ENCODE measurements at regions not wholly inside any gene's neighbourhood (a gene's known extent, or its start where the extent isn't known, plus 50 kb on each side); places are given as distances from the start of the nearest gene placed in this dataset.

DNA sequence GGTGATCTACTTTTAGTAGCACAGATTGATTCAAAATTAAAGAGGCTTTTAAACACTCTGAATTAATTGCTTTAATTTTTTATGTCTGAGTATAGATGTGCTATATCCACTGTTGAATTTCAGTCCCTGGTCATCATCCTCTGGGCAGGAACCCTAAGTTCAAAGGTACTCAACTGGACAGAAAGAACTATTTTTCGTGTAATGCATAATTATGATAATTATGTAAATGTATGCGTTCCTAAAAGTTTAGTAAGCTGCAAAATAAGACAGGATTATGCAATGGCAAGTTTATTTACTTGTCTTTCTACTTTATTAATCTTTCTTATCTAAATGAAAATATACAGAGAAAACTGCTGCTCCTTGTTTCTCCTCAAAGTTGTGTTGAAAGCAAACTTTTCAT is 690.1 kb upstream of the MAN1A1 start:
- POLR2A ChIA-PET: no interaction called here
- H3K27me3 ChIP-seq (ENCODE audit: control insufficient read depth, insufficient read depth, low read length): no peaks in the 10 kb centered on the region
- TF ChIP-seq, protein P1, sequence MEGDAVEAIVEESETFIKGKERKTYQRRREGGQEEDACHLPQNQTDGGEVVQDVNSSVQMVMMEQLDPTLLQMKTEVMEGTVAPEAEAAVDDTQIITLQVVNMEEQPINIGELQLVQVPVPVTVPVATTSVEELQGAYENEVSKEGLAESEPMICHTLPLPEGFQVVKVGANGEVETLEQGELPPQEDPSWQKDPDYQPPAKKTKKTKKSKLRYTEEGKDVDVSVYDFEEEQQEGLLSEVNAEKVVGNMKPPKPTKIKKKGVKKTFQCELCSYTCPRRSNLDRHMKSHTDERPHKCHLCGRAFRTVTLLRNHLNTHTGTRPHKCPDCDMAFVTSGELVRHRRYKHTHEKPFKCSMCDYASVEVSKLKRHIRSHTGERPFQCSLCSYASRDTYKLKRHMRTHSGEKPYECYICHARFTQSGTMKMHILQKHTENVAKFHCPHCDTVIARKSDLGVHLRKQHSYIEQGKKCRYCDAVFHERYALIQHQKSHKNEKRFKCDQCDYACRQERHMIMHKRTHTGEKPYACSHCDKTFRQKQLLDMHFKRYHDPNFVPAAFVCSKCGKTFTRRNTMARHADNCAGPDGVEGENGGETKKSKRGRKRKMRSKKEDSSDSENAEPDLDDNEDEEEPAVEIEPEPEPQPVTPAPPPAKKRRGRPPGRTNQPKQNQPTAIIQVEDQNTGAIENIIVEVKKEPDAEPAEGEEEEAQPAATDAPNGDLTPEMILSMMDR (IDR thresholded peaks at IDR 0.05; ENCODE audit: insufficient read depth, low read depth, low read length): no peak
- DNase-seq (ENCODE audit: low read depth): no peak
- no peaks in the 10 kb centered on the region for H3K36me3 ChIP-seq (ENCODE audit: control insufficient read depth, insufficient read depth, low read length)
- no peak overlapping the region for H3K4me3 ChIP-seq (ENCODE audit: low read depth, low read length)
- CTCF ChIA-PET: no interaction called here

DNA sequence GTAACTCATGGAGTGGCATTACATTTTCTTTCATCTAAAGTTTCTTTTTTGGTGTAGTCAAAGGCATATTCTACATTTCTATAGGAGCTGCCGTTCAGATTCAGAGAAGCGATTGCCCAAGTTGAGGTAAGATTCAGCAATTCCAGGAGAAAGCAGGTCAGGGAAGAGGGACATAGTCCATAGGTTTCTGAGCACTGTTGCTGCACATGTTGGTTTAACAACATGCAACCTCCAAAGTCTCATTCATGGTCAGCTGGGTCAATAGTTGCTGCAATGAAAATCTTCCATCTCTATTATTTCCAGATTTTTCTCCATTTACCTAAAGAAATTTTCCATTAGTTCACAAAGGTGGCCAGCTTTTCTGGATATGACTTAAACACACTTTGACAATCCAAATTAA is 682.3 kb upstream of the MAN1A1 start:
- Histone ChIP-seq H3K27me3 (ENCODE audit: control insufficient read depth, insufficient read depth, low read length) (no peaks in the 10 kb centered on the region), H3K4me3 (ENCODE audit: low read depth, low read length) (no peak overlapping the region), H3K36me3 (ENCODE audit: control insufficient read depth, insufficient read depth, low read length) (no peaks in the 10 kb centered on the region)
- TF ChIP-seq, protein P1 (IDR thresholded peaks at IDR 0.05; ENCODE audit: insufficient read depth, low read depth, low read length): no peak
- ChIA-PET POLR2A (no interaction called here), CTCF (no interaction called here)
- no peak for DNase-seq (ENCODE audit: low read depth)

DNA sequence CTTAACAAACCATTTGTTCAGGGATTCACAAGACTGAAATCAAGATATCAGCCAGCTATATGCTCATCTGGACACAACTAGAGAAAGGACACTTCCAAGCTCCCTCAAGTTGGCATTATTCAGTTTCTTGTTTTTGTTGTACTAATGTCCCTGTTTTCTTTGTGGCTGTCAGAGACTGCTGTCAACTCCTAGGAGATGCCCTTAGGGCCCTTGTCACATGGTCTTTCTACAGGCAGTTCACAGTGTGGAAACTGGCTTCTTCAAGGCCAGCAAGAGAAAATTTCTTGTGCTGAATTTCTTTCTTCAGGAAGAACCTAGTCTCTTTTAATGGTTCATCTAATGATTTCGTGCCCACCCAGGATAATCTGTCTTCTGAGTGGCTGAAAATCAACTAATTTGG is 677.2 kb upstream of the MAN1A1 start:
- TF ChIP-seq, protein P1 (IDR thresholded peaks at IDR 0.05; ENCODE audit: insufficient read depth, low read depth, low read length): no peak
- CTCF ChIA-PET: no interaction called here
- DNase-seq (ENCODE audit: low read depth): no peak

DNA sequence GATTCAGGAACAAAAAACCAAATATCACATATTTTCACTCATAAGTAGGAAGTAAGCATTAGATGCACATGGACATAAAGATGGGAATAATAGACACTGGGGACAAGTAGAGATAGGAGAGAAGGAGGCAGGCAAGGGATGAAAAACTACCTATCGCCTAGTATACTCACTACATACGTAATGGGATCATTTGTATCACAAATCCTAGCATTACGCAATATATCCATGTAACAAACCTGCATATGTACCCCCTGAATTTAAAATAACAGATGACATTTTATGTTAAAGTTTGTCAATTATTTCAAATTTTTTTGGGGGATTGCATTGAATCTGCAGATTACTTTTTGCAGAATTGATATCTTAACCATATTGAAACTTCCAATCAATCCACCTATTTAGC is 660.5 kb upstream of the MAN1A1 start:
- no peak for DNase-seq (ENCODE audit: low read depth)
- ChIA-PET CTCF (no interaction called here), POLR2A (no interaction called here)
- no peaks in the 10 kb centered on the region for H3K27me3 ChIP-seq (ENCODE audit: control insufficient read depth, insufficient read depth, low read length)
- TF ChIP-seq, protein P1 (IDR thresholded peaks at IDR 0.05; ENCODE audit: insufficient read depth, low read depth, low read length): no peak
- no peaks in the 10 kb centered on the region for H3K36me3 ChIP-seq (ENCODE audit: control insufficient read depth, insufficient read depth, low read length)
- H3K4me3 ChIP-seq (ENCODE audit: low read depth, low read length): no peak overlapping the region

More for the DNA sequence above, 677.2 kb upstream of the MAN1A1 start:
- no peaks in the 10 kb centered on the region for H3K27me3 ChIP-seq (ENCODE audit: control insufficient read depth, insufficient read depth, low read length)
- no peak overlapping the region for H3K4me3 ChIP-seq (ENCODE audit: low read depth, low read length)
- POLR2A ChIA-PET: no interaction called here
- no peaks in the 10 kb centered on the region for H3K36me3 ChIP-seq (ENCODE audit: control insufficient read depth, insufficient read depth, low read length)

DNA sequence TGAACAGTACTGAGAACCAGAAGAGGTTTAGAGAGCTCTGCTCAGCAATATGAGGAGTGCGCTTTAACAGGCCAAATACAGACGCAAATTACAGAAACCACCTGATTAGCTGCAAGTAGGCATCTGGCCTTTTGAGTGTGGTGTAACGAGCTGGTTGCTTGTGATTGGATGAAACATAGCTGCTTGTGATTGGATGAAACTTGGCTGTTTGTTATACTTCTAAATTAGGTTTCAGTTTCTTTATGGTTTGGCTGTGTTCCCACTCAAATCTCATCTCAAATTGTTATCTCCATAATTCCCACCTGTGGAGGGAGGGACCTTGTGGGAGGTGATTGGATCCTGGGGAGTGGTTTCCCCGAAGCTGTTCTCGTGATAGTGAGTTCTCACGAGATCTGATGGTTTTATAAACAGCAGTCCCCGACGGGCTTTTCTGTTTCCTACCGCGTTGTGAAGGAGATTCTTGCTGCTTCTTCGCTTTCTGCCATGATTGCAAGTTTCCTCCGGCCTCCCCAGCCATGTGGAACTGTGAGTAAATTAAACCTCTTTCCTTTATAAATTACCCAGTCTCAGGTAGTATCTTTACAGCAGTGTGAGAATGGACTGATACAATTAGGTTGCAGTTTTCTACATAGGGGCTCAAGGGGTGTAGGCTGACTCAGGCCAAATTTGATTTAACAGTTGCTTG is 655.9 kb upstream of the MAN1A1 start:
- TF ChIP-seq, protein P1 (IDR thresholded peaks at IDR 0.05; ENCODE audit: insufficient read depth, low read depth, low read length): no peak
- Histone ChIP-seq H3K4me3 (ENCODE audit: low read depth, low read length) (no peak overlapping the region), H3K36me3 (ENCODE audit: control insufficient read depth, insufficient read depth, low read length) (no peaks in the 10 kb centered on the region), H3K27me3 (ENCODE audit: control insufficient read depth, insufficient read depth, low read length) (no peaks in the 10 kb centered on the region)
- CTCF ChIA-PET: no interaction called here
- DNase-seq (ENCODE audit: low read depth): no peak
- POLR2A ChIA-PET: no interaction called here
